Memory B cell (primary cell): ENCODE measurements at regions not wholly inside any gene's neighbourhood (a gene's known extent, or its start where the extent isn't known, plus 50 kb on each side); places are given as distances from the start of the nearest gene placed in this dataset.

ENCODE experiments used
- ATAC-seq: fragments of 150-1000 bp; cut with Tn5 transposase; 2 replicates; pipeline ENCODE4 v1.10.0; 2021; ENCODE audit warnings: low read depth, mild to moderate bottlenecking, moderate library complexity
- DNase-seq, 2 donors: peaks; one replicate each; pipeline ENCODE4 v3.0.0; 2022; ENCODE audit warnings: low spot score in 2 of 2
- H3K27ac Mint-ChIP-seq: one replicate; pipeline ENCODE4 v1.8.0; 2022; ENCODE audit warnings: mild to moderate bottlenecking, moderate library complexity, mixed read lengths
- H3K27me3 Mint-ChIP-seq: one replicate; pipeline ENCODE4 v1.8.0; 2022; ENCODE audit warnings: mixed read lengths
- H3K36me3 Mint-ChIP-seq: one replicate; pipeline ENCODE4 v1.8.0; 2022; ENCODE audit warnings: mild to moderate bottlenecking, mixed read lengths
- H3K4me1 Mint-ChIP-seq: one replicate; pipeline ENCODE4 v1.8.0; 2022; ENCODE audit warnings: mixed read lengths
- H3K4me3 Mint-ChIP-seq: one replicate; pipeline ENCODE4 v1.8.0; 2022; ENCODE audit warnings: mild to moderate bottlenecking, moderate library complexity, mixed read lengths
- H3K9me3 Mint-ChIP-seq: one replicate; pipeline ENCODE4 v1.8.0; 2022; ENCODE audit warnings: mixed read lengths

- Mint-ChIP-seq H3K27me3 (no peaks in the 10 kb centered on the region), H3K4me1 (no peaks in the 10 kb centered on the region), H3K36me3 (peaks cover 9% of the 10 kb centered on the region), H3K9me3 (peaks cover 1% of the 10 kb centered on the region), H3K27ac (no peak overlapping the region), H3K4me3 (no peak overlapping the region)
- DNase-seq (no peak), ATAC-seq (no peak)
These were observed 66.2 kb upstream of the PGRMC2 start for GRCh38 chr4:128353791-128354190.

- no peak overlapping the region for H3K4me3 Mint-ChIP-seq
- H3K36me3 Mint-ChIP-seq, result peaks cover 4% of the 10 kb centered on the region
These were observed 63.9 kb upstream of the PGRMC2 start for GRCh38 chr4:128351502-128351901.

GRCh38 chr4:128350449-128351045, 62.9 kb upstream of the PGRMC2 start:
- H3K27me3 Mint-ChIP-seq, result no peaks in the 10 kb centered on the region
- peaks cover 1% of the 10 kb centered on the region for H3K9me3 Mint-ChIP-seq
- H3K4me3 Mint-ChIP-seq, result no peak overlapping the region
- ATAC-seq, result no peak
- DNase-seq, result no peak
- H3K4me1 Mint-ChIP-seq, result no peaks in the 10 kb centered on the region
- H3K36me3 Mint-ChIP-seq, result peaks cover 7% of the 10 kb centered on the region
- no peak overlapping the region for H3K27ac Mint-ChIP-seq

More at GRCh38 chr4:128351502-128351901, 63.9 kb upstream of the PGRMC2 start:
- Mint-ChIP-seq H3K4me1 (no peaks in the 10 kb centered on the region), H3K27me3 (no peaks in the 10 kb centered on the region), H3K27ac (no peak overlapping the region), H3K9me3 (peaks cover 1% of the 10 kb centered on the region)
- DNase-seq, result no peak
- ATAC-seq, result no peak

- peaks cover 1% of the 10 kb centered on the region for H3K9me3 Mint-ChIP-seq
- no peak overlapping the region for H3K4me3 Mint-ChIP-seq
- H3K36me3 Mint-ChIP-seq, result peaks cover 7% of the 10 kb centered on the region
These were observed 62.3 kb upstream of the PGRMC2 start for GRCh38 chr4:128349921-128350320.

GRCh38 chr4:128347930-128348660, 60.5 kb upstream of the PGRMC2 start:
- ATAC-seq, result no peak
- Mint-ChIP-seq H3K4me1 (no peaks in the 10 kb centered on the region), H3K27ac (no peak overlapping the region), H3K4me3 (no peak overlapping the region), H3K27me3 (no peaks in the 10 kb centered on the region), H3K9me3 (peaks cover 1% of the 10 kb centered on the region), H3K36me3 (peaks cover 7% of the 10 kb centered on the region)
- no peak for DNase-seq

More at GRCh38 chr4:128349921-128350320, 62.3 kb upstream of the PGRMC2 start:
- Mint-ChIP-seq H3K4me1 (no peaks in the 10 kb centered on the region), H3K27me3 (no peaks in the 10 kb centered on the region), H3K27ac (no peak overlapping the region)
- no peak for ATAC-seq
- DNase-seq, result no peak

- peaks cover 7% of the 10 kb centered on the region for H3K36me3 Mint-ChIP-seq
- DNase-seq, result no peak
- H3K9me3 Mint-ChIP-seq, result no peaks in the 10 kb centered on the region
- H3K27ac Mint-ChIP-seq, result no peak overlapping the region
- H3K27me3 Mint-ChIP-seq, result no peaks in the 10 kb centered on the region
- H3K4me3 Mint-ChIP-seq, result no peak overlapping the region
- no peak for ATAC-seq
- no peaks in the 10 kb centered on the region for H3K4me1 Mint-ChIP-seq
These were observed 59.7 kb upstream of the PGRMC2 start for GRCh38 chr4:128347175-128347868.

- Mint-ChIP-seq H3K36me3 (peaks cover 7% of the 10 kb centered on the region), H3K9me3 (no peaks in the 10 kb centered on the region), H3K4me1 (no peaks in the 10 kb centered on the region)
These were observed 58.6 kb upstream of the PGRMC2 start for GRCh38 chr4:128346054-128346716.

GRCh38 chr4:128345650-128346049, 58.0 kb upstream of the PGRMC2 start:
- no peak overlapping the region for H3K4me3 Mint-ChIP-seq

More at GRCh38 chr4:128346054-128346716, 58.6 kb upstream of the PGRMC2 start:
- Mint-ChIP-seq H3K27me3 (no peaks in the 10 kb centered on the region), H3K27ac (no peak overlapping the region), H3K4me3 (no peak overlapping the region)
- DNase-seq, result no peak
- no peak for ATAC-seq

GRCh38 chr4:128342762-128343161, 55.1 kb upstream of the PGRMC2 start:
- Mint-ChIP-seq H3K4me3 (no peak overlapping the region), H3K27me3 (no peaks in the 10 kb centered on the region), H3K9me3 (no peaks in the 10 kb centered on the region), H3K36me3 (peaks cover 3% of the 10 kb centered on the region), H3K27ac (no peak overlapping the region), H3K4me1 (no peaks in the 10 kb centered on the region)
- no peak for DNase-seq
- no peak for ATAC-seq

More at GRCh38 chr4:128345650-128346049, 58.0 kb upstream of the PGRMC2 start:
- H3K4me1 Mint-ChIP-seq, result no peaks in the 10 kb centered on the region
- no peak overlapping the region for H3K27ac Mint-ChIP-seq
- H3K9me3 Mint-ChIP-seq, result no peaks in the 10 kb centered on the region
- peaks cover 7% of the 10 kb centered on the region for H3K36me3 Mint-ChIP-seq
- no peaks in the 10 kb centered on the region for H3K27me3 Mint-ChIP-seq
- DNase-seq (no peak), ATAC-seq (no peak)

- H3K9me3 Mint-ChIP-seq, result no peaks in the 10 kb centered on the region
- no peak overlapping the region for H3K27ac Mint-ChIP-seq
- no peaks in the 10 kb centered on the region for H3K4me1 Mint-ChIP-seq
- ATAC-seq, result no peak
- peaks cover 3% of the 10 kb centered on the region for H3K36me3 Mint-ChIP-seq
- H3K27me3 Mint-ChIP-seq, result no peaks in the 10 kb centered on the region
- no peak overlapping the region for H3K4me3 Mint-ChIP-seq
- no peak for DNase-seq
These were observed 54.0 kb upstream of the PGRMC2 start for GRCh38 chr4:128341634-128342033.

GRCh38 chr4:128338634-128339355, 51.2 kb upstream of the PGRMC2 start:
- Mint-ChIP-seq H3K4me3 (no peak overlapping the region), H3K27ac (no peak overlapping the region), H3K27me3 (no peaks in the 10 kb centered on the region), H3K36me3 (no peaks in the 10 kb centered on the region), H3K4me1 (no peaks in the 10 kb centered on the region), H3K9me3 (no peaks in the 10 kb centered on the region)
- DNase-seq (no peak), ATAC-seq (no peak)

GRCh38 chr4:128337863-128338262, 50.2 kb upstream of the PGRMC2 start:
- Mint-ChIP-seq H3K27ac (no peak overlapping the region), H3K4me3 (no peak overlapping the region), H3K4me1 (no peaks in the 10 kb centered on the region), H3K9me3 (no peaks in the 10 kb centered on the region), H3K36me3 (no peaks in the 10 kb centered on the region), H3K27me3 (no peaks in the 10 kb centered on the region)
- no peak for DNase-seq
- ATAC-seq, result no peak
